GM21390 (cell line): ENCODE measurements at regions not wholly inside any gene's neighbourhood (a gene's known extent, or its start where the extent isn't known, plus 50 kb on each side); places are given as distances from the start of the nearest gene placed in this dataset.
"Not testable (repeated sequence)": the region's sequence is repeated elsewhere in the genome, so short reads cannot be mapped to it uniquely, and the experiment has no call there.

Source experiments
- ATAC-seq: cut with Tn5 transposase; IDR thresholded peaks from one replicate; pipeline ENCODE4 v1.9.1; 2021; ENCODE audit not compliant: unreplicated experiment

GRCh38 chr10:63901881-63902280, 380.7 kb downstream of the REEP3 start:
- no peak for ATAC-seq

GRCh38 chr10:63910806-63911205, 389.6 kb downstream of the REEP3 start:
- no peak for ATAC-seq

GRCh38 chr10:63915240-63915639, 394.0 kb downstream of the REEP3 start:
- no peak for ATAC-seq

GRCh38 chr10:63917363-63917762, 396.2 kb downstream of the REEP3 start:
- ATAC-seq = no peak

- no peak for ATAC-seq
These were observed 398.5 kb downstream of the REEP3 start for GRCh38 chr10:63919575-63920279.

GRCh38 chr10:63920926-63921325, 399.7 kb downstream of the REEP3 start:
- no peak for ATAC-seq

- ATAC-seq = no peak
These were observed 400.8 kb downstream of the REEP3 start for GRCh38 chr10:63921908-63922467.

- ATAC-seq = no peak
These were observed 401.5 kb downstream of the REEP3 start for GRCh38 chr10:63922468-63923284.

GRCh38 chr10:63929831-63930467, 408.7 kb downstream of the REEP3 start:
- ATAC-seq = no peak

GRCh38 chr10:63930584-63930983, 409.4 kb downstream of the REEP3 start:
- ATAC-seq = no peak

GRCh38 chr10:63935705-63936104, 414.5 kb downstream of the REEP3 start:
- no peak for ATAC-seq

GRCh38 chr10:63940277-63940922, 419.2 kb downstream of the REEP3 start:
- no peak for ATAC-seq

- no peak for ATAC-seq
These were observed 443.2 kb downstream of the REEP3 start for GRCh38 chr10:63964406-63964805.

- ATAC-seq = no peak
These were observed 444.6 kb downstream of the REEP3 start for GRCh38 chr10:63965846-63966245.

- ATAC-seq = no peak
These were observed 452.0 kb downstream of the REEP3 start for GRCh38 chr10:63972949-63973827.

GRCh38 chr10:63976538-63976937, 455.3 kb downstream of the REEP3 start:
- peak; percentile 91 for ATAC-seq

GRCh38 chr10:63977329-63977923, 456.2 kb downstream of the REEP3 start:
- peak; percentile 66 for ATAC-seq

GRCh38 chr10:63980870-63981269, 459.7 kb downstream of the REEP3 start:
- ATAC-seq = not testable (repeated sequence)

GRCh38 chr10:63984061-63984460, 462.9 kb downstream of the REEP3 start:
- ATAC-seq = not testable (repeated sequence)

GRCh38 chr10:63986536-63986935, 465.3 kb downstream of the REEP3 start:
- ATAC-seq = no peak
